ENCODE measurements at regions not wholly inside any gene's neighbourhood (a gene's known extent, or its start where the extent isn't known, plus 50 kb on each side); places are given as distances from the start of the nearest gene placed in this dataset.

DNA sequence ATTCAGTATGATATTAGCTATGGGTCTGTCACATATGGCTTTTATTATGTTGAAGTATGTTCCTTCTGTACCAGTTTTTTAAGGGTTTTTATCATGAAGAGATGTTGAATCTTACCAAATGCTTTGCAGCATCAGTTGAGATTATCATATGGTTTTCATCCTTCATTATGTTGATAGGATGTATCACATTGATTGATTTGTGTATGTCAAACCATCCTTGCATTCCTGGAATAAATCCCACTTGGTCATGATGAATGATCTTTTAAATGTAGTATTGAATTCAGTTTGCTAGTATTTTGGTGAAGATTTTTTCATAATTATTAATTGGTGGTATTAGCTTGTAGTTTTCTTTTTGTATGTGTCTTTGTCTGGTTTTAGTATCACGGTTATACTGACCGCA, 185.9 kb downstream of the MBL2 start:
- TF ChIP-seq, protein P1, sequence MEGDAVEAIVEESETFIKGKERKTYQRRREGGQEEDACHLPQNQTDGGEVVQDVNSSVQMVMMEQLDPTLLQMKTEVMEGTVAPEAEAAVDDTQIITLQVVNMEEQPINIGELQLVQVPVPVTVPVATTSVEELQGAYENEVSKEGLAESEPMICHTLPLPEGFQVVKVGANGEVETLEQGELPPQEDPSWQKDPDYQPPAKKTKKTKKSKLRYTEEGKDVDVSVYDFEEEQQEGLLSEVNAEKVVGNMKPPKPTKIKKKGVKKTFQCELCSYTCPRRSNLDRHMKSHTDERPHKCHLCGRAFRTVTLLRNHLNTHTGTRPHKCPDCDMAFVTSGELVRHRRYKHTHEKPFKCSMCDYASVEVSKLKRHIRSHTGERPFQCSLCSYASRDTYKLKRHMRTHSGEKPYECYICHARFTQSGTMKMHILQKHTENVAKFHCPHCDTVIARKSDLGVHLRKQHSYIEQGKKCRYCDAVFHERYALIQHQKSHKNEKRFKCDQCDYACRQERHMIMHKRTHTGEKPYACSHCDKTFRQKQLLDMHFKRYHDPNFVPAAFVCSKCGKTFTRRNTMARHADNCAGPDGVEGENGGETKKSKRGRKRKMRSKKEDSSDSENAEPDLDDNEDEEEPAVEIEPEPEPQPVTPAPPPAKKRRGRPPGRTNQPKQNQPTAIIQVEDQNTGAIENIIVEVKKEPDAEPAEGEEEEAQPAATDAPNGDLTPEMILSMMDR (optimal IDR thresholded peaks at IDR 0.05 in 1 of 3, IDR thresholded peaks at IDR 0.05 in 1 of 3, conservative IDR thresholded peaks at IDR 0.05 in 1 of 3; ENCODE audit: extremely low read depth in 1 of 3, insufficient read depth in 2 of 3, low read length in 3 of 3), result no peak
- no peak for TF ChIP-seq EZH2 (IDR thresholded peaks at IDR 0.05; ENCODE audit: low read length)

Data from keratinocyte (primary cell).